B cell (primary cell): ENCODE measurements at regions not wholly inside any gene's neighbourhood (a gene's known extent, or its start where the extent isn't known, plus 50 kb on each side); places are given as distances from the start of the nearest gene placed in this dataset.

Source experiments
- CTCF ChIP-seq: fragments of 200-600 bp; IDR thresholded peaks from one replicate; pipeline ENCODE4 v1.8.0; 2022; ENCODE audit warnings: antibody characterized with exemption, mild to moderate bottlenecking
- EZH2 ChIP-seq: IDR thresholded peaks from 2 replicates; pipeline ENCODE4 v1.6.1; 2012; ENCODE audit warnings: borderline replicate concordance, low read depth, mild to moderate bottlenecking, moderate library complexity, low read length; ENCODE audit not compliant: insufficient read depth, poor library complexity, severe bottlenecking

DNA sequence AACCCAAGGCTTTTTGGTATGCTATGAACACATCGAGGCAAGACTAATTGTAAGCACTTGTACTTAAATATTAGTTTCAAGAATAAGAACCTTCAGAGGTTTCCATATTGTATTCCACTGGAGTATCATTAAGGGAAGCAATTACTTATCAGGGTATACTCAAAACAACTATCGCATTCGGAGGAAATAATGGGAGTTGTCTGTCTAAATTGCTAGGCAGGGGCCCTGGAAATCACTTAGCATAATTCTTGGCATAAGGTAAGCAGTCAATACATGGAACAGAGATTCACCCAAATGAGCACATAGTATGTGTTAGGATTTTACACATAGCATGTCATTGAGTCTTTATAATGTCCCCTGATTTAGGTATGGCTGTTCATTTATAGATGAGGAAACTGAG, 249.4 kb downstream of the DHX15 start:
- no peak for TF ChIP-seq CTCF
- no peak for TF ChIP-seq EZH2
